ENCODE measurements at regions not wholly inside any gene's neighbourhood (a gene's known extent, or its start where the extent isn't known, plus 50 kb on each side); places are given as distances from the start of the nearest gene placed in this dataset.

GRCh38 chr4:175891231-175891630 is 79.2 kb upstream of the GPM6A start:
- Histone ChIP-seq H3K4me2 (ENCODE audit: low read length) (no peak overlapping the region), H3K27me3 (ENCODE audit: insufficient read depth, low read length) (no peaks in the 10 kb centered on the region), H3K4me3 (replicated peaks in 1 of 2; ENCODE audit: low read depth in 1 of 2, low read length in 2 of 2) (no peak overlapping the region), H3K9me2 (ENCODE audit: insufficient read depth) (no peaks in the 10 kb centered on the region; the same call in 1 of the 2 replicates), H2AFZ (ENCODE audit: low read depth, low read length, poor library complexity, severe bottlenecking) (peak overlapping the region; percentile 62), H3K9ac (ENCODE audit: low read length) (no peak overlapping the region), H3K36me3 (ENCODE audit: control insufficient read depth in 1 of 2, insufficient read depth in 2 of 2, low read length in 2 of 2) (no peaks in the 10 kb centered on the region), H3K79me2 (ENCODE audit: insufficient read depth, low read length) (no peaks in the 10 kb centered on the region), H3K4me1 (ENCODE audit: control insufficient read depth in 1 of 2, insufficient read depth in 2 of 2, low read length in 2 of 2) (no peaks in the 10 kb centered on the region), H3K9me3 (ENCODE audit: control insufficient read depth in 1 of 2, insufficient read depth in 1 of 2, low read depth in 1 of 2, low read length in 2 of 2) (no peaks in the 10 kb centered on the region), H4K20me1 (ENCODE audit: insufficient read depth) (no peaks in the 10 kb centered on the region), H3K27ac (ENCODE audit: low read depth, low read length) (no peak overlapping the region)
- ChIA-PET CTCF (interaction anchor here (1.0 to 1.2 kb wide), 2 partner anchors 328 to 329 kb away, joined by 3 read pairs; no protein-coding TSS in a partner anchor), POLR2A (no interaction called here), RAD21 (ENCODE audit: low non-redundant PET in 1 of 2, low total read pairs in 2 of 2, uncharacterized antibody in 2 of 2, unreplicated experiment in 2 of 2) (no interaction called here)
- TF ChIP-seq ELF1 (IDR thresholded peaks at IDR 0.05; ENCODE audit: borderline replicate concordance, low read depth), result no peak
- no peak for TF ChIP-seq POLR2A (IDR thresholded peaks at IDR 0.05; ENCODE audit: borderline replicate concordance, extremely low read depth, insufficient read depth, insufficient read length)
- no peak for TF ChIP-seq ATF3 (IDR thresholded peaks at IDR 0.05)
- TF ChIP-seq EZH2 (IDR thresholded peaks at IDR 0.05), result no peak
- no peak for TF ChIP-seq EGR1 (IDR thresholded peaks at IDR 0.05; ENCODE audit: low read depth)
- TF ChIP-seq, protein P1, sequence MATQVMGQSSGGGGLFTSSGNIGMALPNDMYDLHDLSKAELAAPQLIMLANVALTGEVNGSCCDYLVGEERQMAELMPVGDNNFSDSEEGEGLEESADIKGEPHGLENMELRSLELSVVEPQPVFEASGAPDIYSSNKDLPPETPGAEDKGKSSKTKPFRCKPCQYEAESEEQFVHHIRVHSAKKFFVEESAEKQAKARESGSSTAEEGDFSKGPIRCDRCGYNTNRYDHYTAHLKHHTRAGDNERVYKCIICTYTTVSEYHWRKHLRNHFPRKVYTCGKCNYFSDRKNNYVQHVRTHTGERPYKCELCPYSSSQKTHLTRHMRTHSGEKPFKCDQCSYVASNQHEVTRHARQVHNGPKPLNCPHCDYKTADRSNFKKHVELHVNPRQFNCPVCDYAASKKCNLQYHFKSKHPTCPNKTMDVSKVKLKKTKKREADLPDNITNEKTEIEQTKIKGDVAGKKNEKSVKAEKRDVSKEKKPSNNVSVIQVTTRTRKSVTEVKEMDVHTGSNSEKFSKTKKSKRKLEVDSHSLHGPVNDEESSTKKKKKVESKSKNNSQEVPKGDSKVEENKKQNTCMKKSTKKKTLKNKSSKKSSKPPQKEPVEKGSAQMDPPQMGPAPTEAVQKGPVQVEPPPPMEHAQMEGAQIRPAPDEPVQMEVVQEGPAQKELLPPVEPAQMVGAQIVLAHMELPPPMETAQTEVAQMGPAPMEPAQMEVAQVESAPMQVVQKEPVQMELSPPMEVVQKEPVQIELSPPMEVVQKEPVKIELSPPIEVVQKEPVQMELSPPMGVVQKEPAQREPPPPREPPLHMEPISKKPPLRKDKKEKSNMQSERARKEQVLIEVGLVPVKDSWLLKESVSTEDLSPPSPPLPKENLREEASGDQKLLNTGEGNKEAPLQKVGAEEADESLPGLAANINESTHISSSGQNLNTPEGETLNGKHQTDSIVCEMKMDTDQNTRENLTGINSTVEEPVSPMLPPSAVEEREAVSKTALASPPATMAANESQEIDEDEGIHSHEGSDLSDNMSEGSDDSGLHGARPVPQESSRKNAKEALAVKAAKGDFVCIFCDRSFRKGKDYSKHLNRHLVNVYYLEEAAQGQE (IDR thresholded peaks at IDR 0.05; ENCODE audit: low read depth), result no peak
- no peak for TF ChIP-seq ZBTB33 (IDR thresholded peaks at IDR 0.05; ENCODE audit: extremely low read depth, insufficient replicate concordance, low read length)
- no peak for TF ChIP-seq MAX (IDR thresholded peaks at IDR 0.05)
- TF ChIP-seq YY1 (IDR thresholded peaks at IDR 0.05; ENCODE audit: extremely low read depth, insufficient replicate concordance, low read depth, low read length), result no peak
- no peak for TF ChIP-seq ZFX (IDR thresholded peaks at IDR 0.05)
- BruUV-seq (replicated peaks), result no TSS peak
- DNase-seq (ENCODE audit: low read depth, low spot score) (no peak), ATAC-seq (no peak)
- intact Hi-C loops (cut with micrococcal nuclease), result loop anchor here (10.0 kb wide), 2 partner anchors 236 to 1526 kb away; no protein-coding TSS in a partner anchor
